GM19099 (cell line): ENCODE measurements at regions not wholly inside any gene's neighbourhood (a gene's known extent, or its start where the extent isn't known, plus 50 kb on each side); places are given as distances from the start of the nearest gene placed in this dataset.

Experiments
- POLR2A ChIP-seq: IDR thresholded peaks from 3 replicates; pipeline ENCODE4 v1.6.1; 2011; ENCODE audit warnings: low read depth; ENCODE audit not compliant: insufficient read length; ENCODE audit errors: extremely low read depth

DNA sequence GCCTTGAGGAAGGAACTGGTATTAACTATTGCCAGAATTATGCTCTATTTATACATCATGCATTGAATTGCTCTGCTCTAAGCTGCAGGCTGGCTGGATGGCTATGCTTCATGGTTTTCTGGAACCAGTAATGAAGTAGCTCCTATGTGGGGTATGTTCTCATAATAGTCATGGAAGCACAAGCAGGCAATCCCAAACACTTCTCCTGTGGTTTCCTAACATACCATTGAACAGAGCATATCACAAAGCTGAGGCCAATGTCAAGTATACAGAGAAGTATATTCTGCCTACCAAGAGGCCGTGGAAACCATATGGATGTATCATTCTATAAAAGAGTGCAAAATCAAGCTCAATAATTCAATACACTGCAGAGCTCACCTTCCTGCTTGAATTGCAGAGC, 1752.4 kb upstream of the FLRT2 start:
- TF ChIP-seq POLR2A = no peak

DNA sequence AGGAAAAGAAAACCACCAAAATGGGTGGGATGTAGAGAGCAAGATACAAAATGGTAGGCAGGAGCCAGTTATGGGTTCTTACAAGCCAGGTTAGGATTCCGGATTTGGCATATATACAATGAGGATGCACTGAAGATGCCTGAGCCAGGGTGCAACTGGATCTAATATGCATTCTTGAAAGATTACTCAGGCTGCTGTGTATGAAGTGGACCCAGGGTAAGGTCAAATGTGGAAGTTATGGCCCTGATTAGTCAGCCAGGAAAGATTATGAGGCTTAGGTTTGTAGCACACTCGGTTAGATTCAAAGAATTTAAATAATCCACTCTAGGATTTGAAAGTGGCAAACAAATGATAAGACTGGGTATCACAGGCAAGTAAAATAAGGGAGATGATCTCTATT, 1750.7 kb upstream of the FLRT2 start:
- no peak for TF ChIP-seq POLR2A

DNA sequence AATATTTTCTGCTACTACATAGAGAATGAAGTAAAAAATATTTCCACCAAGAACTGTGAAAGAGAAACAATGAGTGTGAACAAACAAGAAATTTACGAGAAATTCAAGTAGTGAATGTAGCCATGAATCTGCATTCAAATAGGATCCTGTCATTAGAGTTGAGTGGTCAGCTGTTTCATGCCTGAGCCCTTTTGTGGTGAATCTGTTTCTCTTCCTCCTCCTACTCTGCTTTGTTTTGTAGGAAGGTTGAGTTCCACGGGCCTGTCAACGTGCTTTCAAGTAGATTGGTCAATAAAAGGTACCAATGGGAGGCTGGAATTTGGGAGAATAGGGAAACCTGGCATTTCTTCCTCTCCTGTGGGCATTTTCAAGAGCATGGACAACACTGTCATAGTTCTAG, 1749.6 kb upstream of the FLRT2 start:
- no peak for TF ChIP-seq POLR2A

- TF ChIP-seq POLR2A = no peak
Measured at GRCh38 chr14:83798421-83798820, 1731.5 kb upstream of the FLRT2 start.

GRCh38 chr14:83799233-83799632, 1730.7 kb upstream of the FLRT2 start:
- TF ChIP-seq POLR2A = no peak

GRCh38 chr14:83814896-83815295, 1715.0 kb upstream of the FLRT2 start:
- no peak for TF ChIP-seq POLR2A

DNA sequence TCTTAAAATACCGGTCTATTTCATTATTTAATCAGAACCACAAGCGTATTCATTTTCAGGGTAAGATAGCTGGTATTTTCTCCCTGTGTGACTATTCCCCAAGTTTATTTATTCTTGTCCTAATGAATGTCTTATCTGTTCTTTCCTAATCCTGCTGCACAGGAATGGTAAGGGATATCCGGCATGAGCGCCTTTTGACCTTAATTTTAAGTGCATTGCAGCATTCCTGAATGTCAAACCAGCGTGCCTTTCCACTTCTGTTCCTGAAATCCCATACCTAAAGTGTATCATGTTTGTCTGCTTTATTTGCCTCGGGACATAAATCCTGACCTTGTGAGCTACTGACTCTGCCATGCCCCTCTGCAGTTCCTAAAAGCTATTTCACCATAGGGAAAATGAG, 1713.2 kb upstream of the FLRT2 start:
- no peak for TF ChIP-seq POLR2A

DNA sequence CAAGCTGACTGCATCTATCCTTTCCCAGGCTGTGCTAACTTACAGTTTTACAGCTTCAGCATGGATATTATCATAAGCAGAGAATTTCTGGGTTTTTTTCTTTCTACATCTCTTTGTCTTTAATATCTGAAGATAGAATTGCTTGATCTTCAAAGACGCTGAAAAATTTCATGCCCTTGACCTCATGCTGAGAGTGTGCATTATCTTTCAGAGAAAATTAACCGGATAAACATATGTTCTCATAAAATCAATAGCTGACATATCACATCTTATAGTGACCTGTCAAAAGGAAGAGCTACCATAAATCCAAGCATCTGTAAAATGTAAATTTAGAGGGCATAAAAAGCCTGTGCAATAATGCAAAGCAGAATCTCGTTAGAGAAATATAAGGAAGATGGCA, 1704.1 kb upstream of the FLRT2 start:
- no peak for TF ChIP-seq POLR2A

- TF ChIP-seq POLR2A = no peak
Measured at GRCh38 chr14:83826838-83827237, 1703.1 kb upstream of the FLRT2 start.

GRCh38 chr14:83827383-83827782, 1702.6 kb upstream of the FLRT2 start:
- TF ChIP-seq POLR2A = no peak

GRCh38 chr14:83828406-83828805, 1701.5 kb upstream of the FLRT2 start:
- no peak for TF ChIP-seq POLR2A

DNA sequence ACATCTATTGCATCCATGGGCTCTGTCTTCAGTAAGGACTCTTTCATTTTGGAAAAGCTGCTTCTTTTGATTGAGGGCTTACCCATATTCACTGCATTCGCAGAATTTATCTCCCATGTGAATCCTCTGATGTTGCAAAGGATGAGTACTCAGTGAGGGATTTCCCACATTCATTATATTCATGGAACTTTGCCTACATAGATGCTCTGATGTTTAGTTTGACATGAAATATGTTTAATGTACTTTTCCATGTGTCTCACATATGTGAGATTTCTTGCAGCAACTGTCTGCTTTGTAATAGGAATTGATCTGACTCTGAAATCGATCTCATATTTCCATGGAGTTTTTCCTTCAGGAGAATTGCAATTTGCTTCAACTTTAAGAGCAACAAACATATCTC, 1699.6 kb upstream of the FLRT2 start:
- TF ChIP-seq POLR2A = no peak

DNA sequence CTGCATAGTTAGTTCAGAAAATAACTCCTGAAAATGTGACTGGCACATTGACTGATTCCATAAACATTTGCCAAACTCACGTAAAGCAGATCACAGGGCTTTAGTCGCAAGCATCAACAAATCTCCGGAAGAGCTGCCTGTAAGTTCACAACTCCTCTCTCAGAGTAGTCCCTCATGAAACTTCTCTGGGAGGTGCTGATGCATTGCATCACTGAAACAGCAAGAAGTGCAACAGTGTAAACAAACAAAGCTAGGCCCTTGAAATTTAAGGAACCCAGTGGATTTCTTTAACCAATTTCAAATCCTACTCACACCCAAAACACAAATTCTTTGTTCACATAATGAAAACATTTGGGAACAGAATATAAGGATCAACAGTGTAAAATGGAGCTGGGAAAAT, 1691.7 kb upstream of the FLRT2 start:
- no peak for TF ChIP-seq POLR2A

DNA sequence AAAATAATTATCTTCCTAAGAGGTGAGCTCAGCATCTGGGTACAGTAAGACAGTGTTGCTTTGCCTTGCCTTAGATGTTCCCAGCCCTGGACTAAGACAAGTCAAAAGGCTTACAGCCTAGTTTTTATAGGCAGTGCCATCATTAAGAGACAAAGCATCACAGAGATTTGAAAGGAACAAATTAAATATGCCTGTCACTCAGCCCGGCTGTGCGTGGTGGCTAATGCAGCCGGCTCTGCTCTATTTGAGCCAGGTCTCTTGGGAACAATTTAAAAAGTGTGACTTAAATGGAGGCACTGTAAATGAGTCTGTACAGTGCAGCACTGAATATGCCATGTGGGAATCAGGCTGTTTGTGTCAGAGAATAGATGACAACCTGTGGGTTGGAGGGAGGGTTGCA, 1687.4 kb upstream of the FLRT2 start:
- no peak for TF ChIP-seq POLR2A

DNA sequence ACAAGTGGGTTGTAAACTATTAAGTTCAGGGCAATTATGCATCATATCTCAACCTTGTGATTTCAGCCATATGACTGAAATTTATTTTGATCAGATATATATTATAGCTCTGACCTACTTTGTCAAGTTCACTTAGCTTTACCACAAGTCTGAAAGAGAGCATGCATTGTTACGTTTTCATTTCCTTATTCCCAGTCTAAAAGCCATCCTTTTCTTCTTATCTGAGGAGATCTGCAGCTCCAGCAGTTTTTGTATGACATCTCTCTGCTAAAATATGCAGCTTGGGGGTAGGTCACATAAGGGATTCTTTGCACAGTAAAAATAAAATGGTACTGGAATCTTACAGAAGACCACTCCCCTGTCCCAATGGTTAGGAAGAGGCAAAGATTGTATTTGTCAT, 1682.8 kb upstream of the FLRT2 start:
- no peak for TF ChIP-seq POLR2A

- no peak for TF ChIP-seq POLR2A
Measured at GRCh38 chr14:83850092-83850491, 1679.9 kb upstream of the FLRT2 start.

DNA sequence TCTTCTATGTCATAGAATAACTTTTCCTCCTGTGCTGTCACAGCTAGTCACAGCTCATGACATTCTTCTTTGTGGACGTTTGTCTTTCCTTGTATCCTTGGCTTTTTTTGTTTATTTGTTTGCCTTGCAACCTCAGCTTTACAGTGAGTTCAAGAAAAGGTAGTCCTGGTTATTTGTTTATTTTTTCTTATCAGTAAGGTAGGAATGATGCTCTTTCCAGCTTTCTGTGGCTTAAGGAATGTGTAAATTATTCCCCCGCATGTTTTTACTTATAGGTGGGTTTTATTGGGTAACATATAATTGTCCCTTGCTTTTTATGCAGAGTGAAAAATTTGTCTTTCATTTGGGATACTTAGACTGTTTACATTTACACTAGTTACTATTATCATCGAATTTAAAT, 1673.6 kb upstream of the FLRT2 start:
- no peak for TF ChIP-seq POLR2A

DNA sequence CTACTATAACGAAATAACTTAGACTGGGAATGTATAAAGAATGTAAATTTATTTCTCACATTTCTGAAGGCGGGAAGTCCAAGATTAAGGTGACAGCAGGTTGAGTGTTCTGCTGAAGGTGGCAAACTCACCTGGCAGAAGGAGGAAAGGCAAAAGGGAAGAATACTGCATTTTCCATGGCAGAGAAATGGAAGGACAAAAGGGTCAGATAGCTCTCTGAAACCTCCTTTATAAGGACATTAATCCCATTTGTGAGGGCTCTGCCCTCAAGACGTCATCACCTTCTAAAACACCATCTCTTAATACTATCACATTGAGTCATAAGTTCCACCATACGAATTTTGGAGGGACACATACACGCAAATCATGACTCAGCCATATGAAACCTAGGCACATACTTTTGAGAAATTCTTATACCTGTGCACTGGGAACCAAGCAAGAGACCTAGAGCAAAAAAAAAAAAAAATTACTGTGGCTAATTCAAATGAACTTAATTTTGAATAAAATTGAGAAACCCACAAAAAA, 1669.3 kb upstream of the FLRT2 start:
- no peak for TF ChIP-seq POLR2A

- TF ChIP-seq POLR2A = no peak
Measured at GRCh38 chr14:83863042-83863774, 1666.7 kb upstream of the FLRT2 start.
